A673 (cell line): ENCODE measurements at regions not wholly inside any gene's neighbourhood (a gene's known extent, or its start where the extent isn't known, plus 50 kb on each side); places are given as distances from the start of the nearest gene placed in this dataset.

Experiments used
- BruUV-seq: library from RNA; stranded (reverse); fragments of 400-500 nt; replicated peaks from 2 replicates; lab custom pipeline; 2021; lab: Mats Ljungman, UMichigan
- CTCF ChIA-PET: fragments of 300-600 bp; sonication (Branson Sonifier 250); formaldehyde crosslinking; loops from one replicate; lab custom pipeline; 2022; ENCODE audit warnings: antibody characterized with exemption; lab: Charles Lee
- POLR2A ChIA-PET: fragments of 300-600 bp; sonication (Branson Sonifier 250); formaldehyde crosslinking; loops from one replicate; lab custom pipeline; 2022; ENCODE audit warnings: antibody characterized with exemption; ENCODE audit not compliant: low non-redundant PET; lab: Charles Lee
- DNase-seq: peaks from one replicate; pipeline ENCODE4 v3.0.0-alpha.2; 2015; ENCODE audit warnings: low spot score
- H3K27ac ChIP-seq: fragments of 200-600 bp; sonication (generic); 2 replicates; pipeline ENCODE4 v1.5.1; 2016; ENCODE audit warnings: mixed run types, low read depth, mild to moderate bottlenecking, mixed read lengths, antibody characterized with exemption, low read length; ENCODE audit not compliant: poor library complexity, severe bottlenecking
- H3K27me3 ChIP-seq: fragments of 200-600 bp; sonication (generic); replicated peaks from 2 replicates; pipeline ENCODE4 v1.6.1; 2017; ENCODE audit warnings: mixed run types, low read depth, mild to moderate bottlenecking, mixed read lengths, antibody characterized with exemption, low read length; ENCODE audit not compliant: insufficient read depth, poor library complexity
- H3K36me3 ChIP-seq: fragments of 200-600 bp; sonication (generic); 2 replicates; pipeline ENCODE4 v1.6.1; 2016; ENCODE audit warnings: mixed run types, mild to moderate bottlenecking, mixed read lengths, antibody characterized with exemption, low read length; ENCODE audit not compliant: insufficient read depth, poor library complexity, severe bottlenecking
- H3K4me1 ChIP-seq: fragments of 200-600 bp; sonication (generic); 2 replicates; pipeline ENCODE4 v1.6.1; 2017; ENCODE audit warnings: mixed run types, mild to moderate bottlenecking, mixed read lengths, antibody characterized with exemption, low read length; ENCODE audit not compliant: insufficient read depth, poor library complexity, severe bottlenecking
- H3K4me3 ChIP-seq: fragments of 200-600 bp; sonication (generic); 2 replicates; pipeline ENCODE4 v1.5.1; 2016; ENCODE audit warnings: low read depth, mixed run types, mild to moderate bottlenecking, mixed read lengths, low read length; ENCODE audit not compliant: poor library complexity, severe bottlenecking
- H3K9me3 ChIP-seq: fragments of 200-600 bp; sonication (generic); 2 replicates; pipeline ENCODE4 v1.6.1; 2016; ENCODE audit warnings: mixed run types, low read depth, mild to moderate bottlenecking, mixed read lengths, antibody characterized with exemption, low read length; ENCODE audit not compliant: poor library complexity, severe bottlenecking
- EZH2 ChIP-seq: fragments of 200-600 bp; sonication (generic); IDR thresholded peaks from 2 replicates; pipeline ENCODE4 v1.6.1; 2017; ENCODE audit warnings: borderline replicate concordance, low read depth, mild to moderate bottlenecking, mixed read lengths, antibody characterized with exemption, low read length; ENCODE audit not compliant: poor library complexity, severe bottlenecking
- intact Hi-C: fragments of 100-400 bp; cut with micrococcal nuclease; formaldehyde crosslinking; loops from one replicate; pipeline ENCODE4 v1.10.0; 2022; ENCODE audit not compliant: unreplicated experiment
- TF ChIP-seq, protein P1 (sequence below): fragments of 300-800, 200-600 bp; sonication (generic); conservative IDR thresholded peaks from 2 replicates; pipeline ENCODE4 v1.5.1; 2017; ENCODE audit warnings: low read depth, mild to moderate bottlenecking, antibody characterized with exemption, low read length, moderate library complexity, mixed read lengths

DNA sequence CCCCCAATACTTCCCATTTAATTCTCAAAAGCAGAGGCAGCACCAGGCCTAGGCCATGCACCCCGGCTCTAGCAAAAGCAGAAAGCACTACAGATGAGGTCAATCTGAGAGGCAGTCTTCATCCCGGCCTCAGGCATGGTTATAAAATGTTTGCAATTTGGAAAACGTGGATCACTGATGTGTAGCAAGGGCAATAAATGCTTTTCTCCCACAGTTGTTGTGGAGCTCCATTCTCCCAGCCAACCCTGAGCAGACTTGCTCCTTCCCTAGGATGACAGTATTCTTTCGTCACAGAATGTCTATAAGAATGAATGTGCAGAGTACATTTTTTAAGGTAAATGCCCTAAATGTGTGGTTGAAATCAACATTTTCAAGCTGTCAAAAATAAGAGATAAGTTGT, 157.3 kb upstream of the DAPK1 start:
- no peak overlapping the region for H3K4me3 ChIP-seq
- no peak for TF ChIP-seq EZH2
- peaks cover 60% of the 10 kb centered on the region for H3K4me1 ChIP-seq
- intact Hi-C loops: loop anchor here (10.0 kb wide), 1 partner anchor 854 kb away; no protein-coding TSS in a partner anchor
- no peaks in the 10 kb centered on the region for H3K27me3 ChIP-seq
- H3K9me3 ChIP-seq: no peaks in the 10 kb centered on the region
- DNase-seq: no peak
- ChIA-PET CTCF (interaction anchor here (1.0 kb wide), 1 partner anchor 185 kb away, joined by 3 read pairs; no protein-coding TSS in a partner anchor), POLR2A (no interaction called here)
- no TSS peak for BruUV-seq
- no peaks in the 10 kb centered on the region for H3K36me3 ChIP-seq
- peak overlapping the region; percentile 8 for H3K27ac ChIP-seq

DNA sequence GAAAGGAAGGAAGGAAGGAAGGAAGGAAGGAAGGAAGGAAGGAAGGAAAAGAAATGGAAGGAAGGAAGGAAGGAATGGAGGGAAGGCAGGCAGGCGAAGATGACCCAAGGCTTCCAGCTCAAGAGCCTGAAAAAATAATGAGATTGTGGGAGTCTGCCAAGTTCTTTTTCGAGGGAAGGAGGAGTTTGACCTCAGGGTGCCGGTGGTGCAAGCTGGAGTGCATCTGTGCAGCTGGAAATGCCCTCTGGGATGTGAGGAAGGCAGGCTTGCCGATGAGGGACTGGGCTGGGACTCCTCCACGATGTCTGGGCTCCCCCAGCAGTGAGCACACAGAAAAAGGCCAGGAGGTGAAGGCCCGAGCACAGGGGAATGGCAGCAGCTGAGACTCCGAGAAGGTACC, 154.9 kb upstream of the DAPK1 start:
- H3K9me3 ChIP-seq: no peaks in the 10 kb centered on the region
- ChIA-PET CTCF (no interaction called here), POLR2A (no interaction called here)
- H3K4me1 ChIP-seq: peaks cover 60% of the 10 kb centered on the region
- no TSS peak for BruUV-seq
- H3K4me3 ChIP-seq: no peak overlapping the region
- intact Hi-C loops: loop anchor here (10.0 kb wide), 1 partner anchor 852 kb away; no protein-coding TSS in a partner anchor
- TF ChIP-seq, protein P1, sequence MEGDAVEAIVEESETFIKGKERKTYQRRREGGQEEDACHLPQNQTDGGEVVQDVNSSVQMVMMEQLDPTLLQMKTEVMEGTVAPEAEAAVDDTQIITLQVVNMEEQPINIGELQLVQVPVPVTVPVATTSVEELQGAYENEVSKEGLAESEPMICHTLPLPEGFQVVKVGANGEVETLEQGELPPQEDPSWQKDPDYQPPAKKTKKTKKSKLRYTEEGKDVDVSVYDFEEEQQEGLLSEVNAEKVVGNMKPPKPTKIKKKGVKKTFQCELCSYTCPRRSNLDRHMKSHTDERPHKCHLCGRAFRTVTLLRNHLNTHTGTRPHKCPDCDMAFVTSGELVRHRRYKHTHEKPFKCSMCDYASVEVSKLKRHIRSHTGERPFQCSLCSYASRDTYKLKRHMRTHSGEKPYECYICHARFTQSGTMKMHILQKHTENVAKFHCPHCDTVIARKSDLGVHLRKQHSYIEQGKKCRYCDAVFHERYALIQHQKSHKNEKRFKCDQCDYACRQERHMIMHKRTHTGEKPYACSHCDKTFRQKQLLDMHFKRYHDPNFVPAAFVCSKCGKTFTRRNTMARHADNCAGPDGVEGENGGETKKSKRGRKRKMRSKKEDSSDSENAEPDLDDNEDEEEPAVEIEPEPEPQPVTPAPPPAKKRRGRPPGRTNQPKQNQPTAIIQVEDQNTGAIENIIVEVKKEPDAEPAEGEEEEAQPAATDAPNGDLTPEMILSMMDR: no peak
- no peak for TF ChIP-seq EZH2
- no peaks in the 10 kb centered on the region for H3K36me3 ChIP-seq
- H3K27me3 ChIP-seq: no peaks in the 10 kb centered on the region
- peak; percentile 88 for DNase-seq
- peak overlapping the region; percentile 76 for H3K27ac ChIP-seq

- H3K4me1 ChIP-seq: peaks cover 48% of the 10 kb centered on the region
- no peak for DNase-seq
- no peaks in the 10 kb centered on the region for H3K27me3 ChIP-seq
- intact Hi-C loops: loop anchor here (10.0 kb wide), 1 partner anchor 851 kb away; no protein-coding TSS in a partner anchor
- BruUV-seq: no TSS peak
- H3K36me3 ChIP-seq: no peaks in the 10 kb centered on the region
- TF ChIP-seq EZH2: no peak
- TF ChIP-seq, protein P1: no peak
- peaks cover 2% of the 10 kb centered on the region for H3K9me3 ChIP-seq
- H3K4me3 ChIP-seq: no peak overlapping the region
- peak overlapping the region; percentile 76 for H3K27ac ChIP-seq
- POLR2A ChIA-PET: interaction anchor here (0.6 kb wide), 1 partner anchor 155 kb away, joined by 5 read pairs; no protein-coding TSS in a partner anchor
- CTCF ChIA-PET: no interaction called here
Measured at GRCh38 chr9:87343816-87344430, 153.7 kb upstream of the DAPK1 start.
